HEK293 (cell line): ENCODE measurements at regions not wholly inside any gene's neighbourhood (a gene's known extent, or its start where the extent isn't known, plus 50 kb on each side); places are given as distances from the start of the nearest gene placed in this dataset.

ENCODE experiments used
- CTCF ChIA-PET: fragments of 350-600 bp; formaldehyde crosslinking; extraction: SDS; loops from one replicate; lab custom pipeline; 2021; ENCODE audit warnings: antibody characterized with exemption; lab: Yijun Ruan, JAX
- POLR2A ChIA-PET: fragments of 300-600 bp; formaldehyde crosslinking; extraction: SDS; loops from one replicate; lab custom pipeline; 2020; ENCODE audit warnings: antibody characterized with exemption, inconsistent platforms; lab: Yijun Ruan, JAX
- H3K27ac ChIP-seq: fragments of 200-500 bp; sonication (Bioruptor generic); 2 replicates; pipeline ENCODE4 v1.5.1; 2014; ENCODE audit warnings: low read depth, low read length, control low read depth, inconsistent platforms; ENCODE audit errors: extremely low read depth
- H3K36me3 ChIP-seq, 2 experiments: fragments of 200-500 bp in 1 of 2; sonication (Bioruptor generic) in 1 of 2; 1 replicate in 1 of 2; 2 replicates in 1 of 2; pipeline ENCODE4 v1.5.1; 2014 to 2017; ENCODE audit warnings: inconsistent platforms in 2 of 2, low read length in 2 of 2; ENCODE audit not compliant: control insufficient read depth in 2 of 2, insufficient read depth in 1 of 2
- H3K4me1 ChIP-seq: fragments of 200-500 bp; sonication (Bioruptor generic); 2 replicates; pipeline ENCODE4 v1.5.1; 2014; ENCODE audit warnings: mild to moderate bottlenecking, low read length, inconsistent platforms; ENCODE audit not compliant: control insufficient read depth, insufficient read depth
- H3K4me3 ChIP-seq: 2 replicates; pipeline ENCODE4 v1.5.1; 2011; ENCODE audit warnings: low read depth, mild to moderate bottlenecking, control low read depth, low read length, moderate library complexity
- H3K9me3 ChIP-seq: fragments of 200-500 bp; sonication (Bioruptor generic); 2 replicates; pipeline ENCODE4 v1.5.1; 2014; ENCODE audit warnings: low read depth, low read length, inconsistent platforms; ENCODE audit not compliant: control insufficient read depth, insufficient read depth
- KLF1 ChIP-seq: fragments of 450-650 bp; formaldehyde crosslinking; IDR thresholded peaks from 2 replicates; pipeline ENCODE4 v1.5.1; 2016; ENCODE audit warnings: missing biosample characterization, missing genetic modification characterization
- OSR2 ChIP-seq: fragments of 450-650 bp; formaldehyde crosslinking; IDR thresholded peaks from 2 replicates; pipeline ENCODE4 v1.5.1; 2016; ENCODE audit warnings: missing biosample characterization, missing genetic modification characterization
- SCRT2 ChIP-seq: fragments of 450-650 bp; formaldehyde crosslinking; IDR thresholded peaks from 2 replicates; pipeline ENCODE4 v1.5.1; 2016; ENCODE audit warnings: missing biosample characterization, missing genetic modification characterization
- SETDB1 ChIP-seq: IDR thresholded peaks from one replicate; pipeline ENCODE4 v1.6.1; 2017; ENCODE audit warnings: mild to moderate bottlenecking, low read length, moderate library complexity, mixed read lengths; ENCODE audit not compliant: insufficient read length
- ZFHX2 ChIP-seq: fragments of 450-650 bp; formaldehyde crosslinking; conservative IDR thresholded peaks from 2 replicates; pipeline ENCODE4 v1.5.1; 2016; ENCODE audit warnings: missing biosample characterization, missing genetic modification characterization
- ZNF114 ChIP-seq: fragments of 450-650 bp; formaldehyde crosslinking; IDR thresholded peaks from 2 replicates; pipeline ENCODE4 v1.5.0; 2017; ENCODE audit warnings: missing biosample characterization, missing genetic modification characterization
- ZNF16 ChIP-seq: fragments of 450-650 bp; formaldehyde crosslinking; IDR thresholded peaks from 2 replicates; pipeline ENCODE4 v1.5.1; 2016; ENCODE audit warnings: low read depth, missing biosample characterization, missing genetic modification characterization
- ZNF302 ChIP-seq: fragments of 450-650 bp; formaldehyde crosslinking; IDR thresholded peaks from 2 replicates; pipeline ENCODE4 v1.5.1; 2016; ENCODE audit warnings: missing biosample characterization, missing genetic modification characterization, low read depth
- ZNF404 ChIP-seq: fragments of 450-650 bp; formaldehyde crosslinking; IDR thresholded peaks from 2 replicates; pipeline ENCODE4 v1.5.1; 2017; ENCODE audit warnings: missing biosample characterization, missing genetic modification characterization
- ZNF426 ChIP-seq: fragments of 450-650 bp; formaldehyde crosslinking; IDR thresholded peaks from 2 replicates; pipeline ENCODE4 v1.5.1; 2017; ENCODE audit warnings: missing biosample characterization, missing genetic modification characterization, mild to moderate bottlenecking, inconsistent platforms, moderate library complexity
- ZNF48 ChIP-seq: fragments of 450-650 bp; formaldehyde crosslinking; IDR thresholded peaks from 2 replicates; pipeline ENCODE4 v1.5.1; 2016; ENCODE audit warnings: missing biosample characterization, missing genetic modification characterization
- ZNF501 ChIP-seq: fragments of 450-650 bp; formaldehyde crosslinking; IDR thresholded peaks from 2 replicates; pipeline ENCODE4 v1.5.1; 2016; ENCODE audit warnings: missing biosample characterization, missing genetic modification characterization
- ZNF529 ChIP-seq: fragments of 450-650 bp; formaldehyde crosslinking; IDR thresholded peaks from 2 replicates; pipeline ENCODE4 v1.5.1; 2017; ENCODE audit warnings: missing genetic modification characterization, missing biosample characterization; ENCODE audit not compliant: insufficient replicate concordance
- ZNF530 ChIP-seq: fragments of 450-650 bp; formaldehyde crosslinking; IDR thresholded peaks from 2 replicates; pipeline ENCODE4 v1.5.1; 2016; ENCODE audit warnings: low read depth, missing biosample characterization, missing genetic modification characterization
- ZNF600 ChIP-seq: fragments of 450-650 bp; formaldehyde crosslinking; IDR thresholded peaks from 2 replicates; pipeline ENCODE4 v1.5.1; 2016; ENCODE audit warnings: missing biosample characterization, missing genetic modification characterization
- ZNF623 ChIP-seq: fragments of 450-650 bp; formaldehyde crosslinking; IDR thresholded peaks from 2 replicates; pipeline ENCODE4 v1.5.1; 2016; ENCODE audit warnings: missing biosample characterization, missing genetic modification characterization
- ZNF624 ChIP-seq: fragments of 450-650 bp; formaldehyde crosslinking; IDR thresholded peaks from 2 replicates; pipeline ENCODE4 v1.5.1; 2017; ENCODE audit warnings: missing biosample characterization, missing genetic modification characterization
- ZNF629 ChIP-seq: fragments of 450-650 bp; formaldehyde crosslinking; IDR thresholded peaks from 2 replicates; pipeline ENCODE4 v1.5.1; 2017; ENCODE audit warnings: missing biosample characterization, missing genetic modification characterization
- ZNF654 ChIP-seq: fragments of 450-650 bp; formaldehyde crosslinking; IDR thresholded peaks from 2 replicates; pipeline ENCODE4 v1.5.1; 2016; ENCODE audit warnings: low read depth, missing biosample characterization, missing genetic modification characterization
- ZNF660 ChIP-seq: fragments of 450-650 bp; IDR thresholded peaks from 2 replicates; pipeline ENCODE4 v1.5.1; 2018; ENCODE audit warnings: missing biosample characterization, mild to moderate bottlenecking, missing genetic modification characterization
- ZNF670 ChIP-seq: fragments of 450-650 bp; formaldehyde crosslinking; IDR thresholded peaks from 2 replicates; pipeline ENCODE4 v1.5.1; 2016; ENCODE audit warnings: missing biosample characterization, missing genetic modification characterization, low read depth
- ZNF768 ChIP-seq: fragments of 450-650 bp; formaldehyde crosslinking; IDR thresholded peaks from 2 replicates; pipeline ENCODE4 v1.5.1; 2018; ENCODE audit warnings: missing biosample characterization, mild to moderate bottlenecking, missing genetic modification characterization
- ZNF792 ChIP-seq: fragments of 450-650 bp; formaldehyde crosslinking; IDR thresholded peaks from 2 replicates; pipeline ENCODE4 v1.5.1; 2016; ENCODE audit warnings: missing biosample characterization, missing genetic modification characterization
- TF ChIP-seq, protein P1 (sequence below): fragments of 450-650 bp; formaldehyde crosslinking; IDR thresholded peaks from 2 replicates; pipeline ENCODE4 v1.5.1; 2016; ENCODE audit warnings: missing biosample characterization, missing genetic modification characterization
- TF ChIP-seq, protein P2 (sequence below): fragments of 450-650 bp; formaldehyde crosslinking; IDR thresholded peaks from 2 replicates; pipeline ENCODE4 v1.5.1; 2016; ENCODE audit warnings: missing biosample characterization, missing genetic modification characterization

DNA sequence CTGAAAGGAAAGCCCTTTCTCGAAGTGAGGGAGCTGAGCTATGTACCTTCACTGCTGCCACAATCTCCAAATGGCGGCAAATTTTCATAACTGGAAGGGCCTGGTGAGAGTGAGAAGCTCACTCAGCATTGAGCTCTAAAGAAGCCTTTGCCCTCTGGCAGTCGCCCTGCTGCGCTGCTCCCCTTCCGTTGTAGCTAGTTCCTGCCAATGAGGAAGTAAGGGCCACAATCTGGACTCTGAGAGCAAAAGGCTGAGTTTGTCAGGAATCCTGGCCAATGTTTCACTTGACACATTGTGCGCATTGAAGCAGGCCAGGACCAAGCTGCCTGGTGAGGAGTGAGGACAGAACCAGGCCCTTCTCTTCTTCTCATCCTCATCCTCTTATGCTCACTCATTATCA lies 579.5 kb downstream of the PDCD6IP start:
- POLR2A ChIA-PET, result no interaction called here
- Histone ChIP-seq H3K9me3 (no peaks in the 10 kb centered on the region), H3K4me1 (no peaks in the 10 kb centered on the region), H3K4me3 (no peak overlapping the region), H3K27ac (no peak overlapping the region), H3K36me3 (no peaks in the 10 kb centered on the region)
- CTCF ChIA-PET, result no interaction called here
- TF ChIP-seq, protein P1, sequence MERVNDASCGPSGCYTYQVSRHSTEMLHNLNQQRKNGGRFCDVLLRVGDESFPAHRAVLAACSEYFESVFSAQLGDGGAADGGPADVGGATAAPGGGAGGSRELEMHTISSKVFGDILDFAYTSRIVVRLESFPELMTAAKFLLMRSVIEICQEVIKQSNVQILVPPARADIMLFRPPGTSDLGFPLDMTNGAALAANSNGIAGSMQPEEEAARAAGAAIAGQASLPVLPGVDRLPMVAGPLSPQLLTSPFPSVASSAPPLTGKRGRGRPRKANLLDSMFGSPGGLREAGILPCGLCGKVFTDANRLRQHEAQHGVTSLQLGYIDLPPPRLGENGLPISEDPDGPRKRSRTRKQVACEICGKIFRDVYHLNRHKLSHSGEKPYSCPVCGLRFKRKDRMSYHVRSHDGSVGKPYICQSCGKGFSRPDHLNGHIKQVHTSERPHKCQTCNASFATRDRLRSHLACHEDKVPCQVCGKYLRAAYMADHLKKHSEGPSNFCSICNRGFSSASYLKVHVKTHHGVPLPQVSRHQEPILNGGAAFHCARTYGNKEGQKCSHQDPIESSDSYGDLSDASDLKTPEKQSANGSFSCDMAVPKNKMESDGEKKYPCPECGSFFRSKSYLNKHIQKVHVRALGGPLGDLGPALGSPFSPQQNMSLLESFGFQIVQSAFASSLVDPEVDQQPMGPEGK, result no peak
- TF ChIP-seq OSR2, result no peak
- TF ChIP-seq ZNF530 (tag by site-specific recombination), result no peak
- no peak for TF ChIP-seq ZNF660 (tag by site-specific recombination)
- no peak for TF ChIP-seq ZNF768 (tag by site-specific recombination)
- TF ChIP-seq ZNF404 (tag by site-specific recombination), result no peak
- no peak for TF ChIP-seq ZNF114 (tag by site-specific recombination)
- TF ChIP-seq ZNF529 (tag by site-specific recombination), result no peak
- TF ChIP-seq SETDB1, result no peak
- no peak for TF ChIP-seq KLF1

DNA sequence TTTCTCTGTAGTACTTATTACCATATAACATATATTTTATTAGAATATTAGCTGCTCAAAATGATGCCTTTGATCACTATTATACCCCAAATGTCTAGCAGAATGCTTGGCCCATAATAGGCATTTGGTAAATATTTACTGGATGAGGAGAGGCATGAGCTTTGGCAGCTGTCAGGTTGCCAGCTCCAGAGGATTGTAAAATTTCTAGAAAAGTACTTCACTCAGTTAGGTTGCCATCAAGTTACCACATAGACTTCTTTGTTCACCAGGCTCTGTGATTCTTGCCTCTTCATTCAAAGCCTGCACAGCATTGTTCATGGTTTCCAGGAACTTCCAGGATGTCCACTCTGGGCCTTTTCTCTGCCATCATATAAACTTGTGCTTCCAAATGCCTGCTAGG lies 582.8 kb downstream of the PDCD6IP start:
- no peaks in the 10 kb centered on the region for H3K4me1 ChIP-seq
- no peaks in the 10 kb centered on the region for H3K36me3 ChIP-seq
- POLR2A ChIA-PET, result no interaction called here
- no peaks in the 10 kb centered on the region for H3K9me3 ChIP-seq
- CTCF ChIA-PET, result no interaction called here
- TF ChIP-seq ZNF600, result no peak
- TF ChIP-seq SCRT2 (tag by site-specific recombination), result no peak
- no peak for TF ChIP-seq ZNF302 (tag by site-specific recombination)
- no peak for TF ChIP-seq ZNF629
- TF ChIP-seq ZNF654 (tag by site-specific recombination), result no peak
- TF ChIP-seq ZNF501 (tag by site-specific recombination), result no peak
- no peak for TF ChIP-seq ZNF792 (tag by site-specific recombination)
- TF ChIP-seq ZFHX2 (tag by site-specific recombination), result no peak
- no peak for TF ChIP-seq ZNF624
- TF ChIP-seq ZNF426 (tag by site-specific recombination), result no peak
- no peak for TF ChIP-seq ZNF623 (tag by site-specific recombination)
- no peak for TF ChIP-seq ZNF48 (tag by site-specific recombination)
- TF ChIP-seq, protein P2, sequence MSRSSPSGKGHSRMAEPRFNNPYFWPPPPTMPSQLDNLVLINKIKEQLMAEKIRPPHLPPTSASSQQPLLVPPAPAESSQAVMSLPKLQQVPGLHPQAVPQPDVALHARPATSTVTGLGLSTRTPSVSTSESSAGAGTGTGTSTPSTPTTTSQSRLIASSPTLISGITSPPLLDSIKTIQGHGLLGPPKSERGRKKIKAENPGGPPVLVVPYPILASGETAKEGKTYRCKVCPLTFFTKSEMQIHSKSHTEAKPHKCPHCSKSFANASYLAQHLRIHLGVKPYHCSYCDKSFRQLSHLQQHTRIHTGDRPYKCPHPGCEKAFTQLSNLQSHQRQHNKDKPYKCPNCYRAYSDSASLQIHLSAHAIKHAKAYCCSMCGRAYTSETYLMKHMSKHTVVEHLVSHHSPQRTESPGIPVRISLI (tag by site-specific recombination), result no peak
- TF ChIP-seq ZNF670 (tag by site-specific recombination), result no peak
- TF ChIP-seq ZNF16 (tag by site-specific recombination), result no peak
- no peak overlapping the region for H3K27ac ChIP-seq
- H3K4me3 ChIP-seq, result no peak overlapping the region
